Fibroblast of villous mesenchyme (primary cell): ENCODE measurements at regions not wholly inside any gene's neighbourhood (a gene's known extent, or its start where the extent isn't known, plus 50 kb on each side); places are given as distances from the start of the nearest gene placed in this dataset.

Source experiments
- DNase-seq: peaks from one replicate; pipeline ENCODE4 v3.0.0-alpha.2; 2010; ENCODE audit warnings: low read depth
- H3K4me3 ChIP-seq: 2 replicates; pipeline ENCODE4 v1.5.1; 2011; ENCODE audit warnings: low read depth, mild to moderate bottlenecking, low read length
- TF ChIP-seq, protein P1 (sequence below): IDR thresholded peaks from 2 replicates; pipeline ENCODE4 v1.5.1; 2012; ENCODE audit warnings: low read depth, mild to moderate bottlenecking, low read length; ENCODE audit not compliant: insufficient read depth

DNA sequence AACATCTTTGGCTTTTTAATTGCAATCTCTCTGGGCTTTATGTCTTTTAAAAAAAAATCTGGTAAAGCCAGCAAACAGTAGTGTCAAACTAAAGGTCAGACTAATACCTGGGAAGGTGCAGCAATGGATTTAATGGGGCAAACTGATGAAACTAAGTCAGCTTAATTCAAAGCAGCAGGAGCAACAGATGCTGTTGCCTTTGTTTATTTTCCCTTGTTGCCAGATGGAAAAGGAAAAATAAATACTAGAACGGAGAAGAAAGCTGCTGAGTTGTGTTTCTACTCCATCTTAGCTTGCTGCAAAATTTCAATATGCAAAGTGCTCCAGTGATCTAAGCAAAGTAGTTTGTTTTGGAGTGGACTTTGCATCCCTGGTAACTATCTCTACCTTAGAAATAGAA lies 1097.8 kb downstream of the PCDH17 start:
- H3K4me3 ChIP-seq, result no peak overlapping the region
- no peak for DNase-seq
- TF ChIP-seq, protein P1, sequence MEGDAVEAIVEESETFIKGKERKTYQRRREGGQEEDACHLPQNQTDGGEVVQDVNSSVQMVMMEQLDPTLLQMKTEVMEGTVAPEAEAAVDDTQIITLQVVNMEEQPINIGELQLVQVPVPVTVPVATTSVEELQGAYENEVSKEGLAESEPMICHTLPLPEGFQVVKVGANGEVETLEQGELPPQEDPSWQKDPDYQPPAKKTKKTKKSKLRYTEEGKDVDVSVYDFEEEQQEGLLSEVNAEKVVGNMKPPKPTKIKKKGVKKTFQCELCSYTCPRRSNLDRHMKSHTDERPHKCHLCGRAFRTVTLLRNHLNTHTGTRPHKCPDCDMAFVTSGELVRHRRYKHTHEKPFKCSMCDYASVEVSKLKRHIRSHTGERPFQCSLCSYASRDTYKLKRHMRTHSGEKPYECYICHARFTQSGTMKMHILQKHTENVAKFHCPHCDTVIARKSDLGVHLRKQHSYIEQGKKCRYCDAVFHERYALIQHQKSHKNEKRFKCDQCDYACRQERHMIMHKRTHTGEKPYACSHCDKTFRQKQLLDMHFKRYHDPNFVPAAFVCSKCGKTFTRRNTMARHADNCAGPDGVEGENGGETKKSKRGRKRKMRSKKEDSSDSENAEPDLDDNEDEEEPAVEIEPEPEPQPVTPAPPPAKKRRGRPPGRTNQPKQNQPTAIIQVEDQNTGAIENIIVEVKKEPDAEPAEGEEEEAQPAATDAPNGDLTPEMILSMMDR, result no peak

DNA sequence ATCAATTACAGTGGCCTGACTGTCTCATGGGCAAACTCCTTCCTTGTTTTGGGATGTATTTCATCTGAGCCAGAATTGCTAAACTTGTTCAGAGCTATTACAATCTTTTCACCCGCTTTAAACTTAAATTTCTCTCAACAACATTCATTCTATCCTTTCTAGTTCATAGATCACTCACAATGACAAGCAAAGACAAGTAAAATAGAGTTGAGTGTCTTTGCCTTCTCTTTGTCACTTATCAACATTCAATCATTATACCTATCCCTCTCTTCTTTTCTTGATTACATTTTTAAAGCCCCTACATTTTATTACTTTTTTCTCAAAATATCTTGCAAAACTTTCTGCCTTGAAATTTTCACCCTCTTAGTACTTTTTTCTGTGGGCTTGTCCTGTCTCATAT lies 1113.1 kb downstream of the PCDH17 start:
- DNase-seq, result no peak
- H3K4me3 ChIP-seq, result no peak overlapping the region
- TF ChIP-seq, protein P1, result no peak

DNA sequence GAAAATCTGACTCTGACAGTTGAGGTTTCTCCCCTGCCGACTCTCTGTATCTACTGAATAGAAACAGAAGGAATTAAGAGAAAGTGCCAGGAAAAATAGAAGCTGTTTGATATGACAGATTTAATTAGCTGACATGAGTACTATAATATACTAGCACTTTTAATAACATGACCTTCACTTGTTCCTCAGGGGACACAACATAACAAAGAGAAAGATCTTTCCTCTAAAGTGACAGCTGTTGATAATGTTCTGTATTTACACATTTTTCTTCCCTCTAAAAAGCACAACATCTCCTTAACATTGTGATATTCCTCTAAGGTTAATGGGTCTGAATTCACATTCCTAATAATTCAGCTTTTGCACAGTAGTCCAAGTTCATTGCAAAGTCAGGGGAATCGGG lies 1136.0 kb downstream of the PCDH17 start:
- no peak overlapping the region for H3K4me3 ChIP-seq
- TF ChIP-seq, protein P1, result no peak
- DNase-seq, result no peak

DNA sequence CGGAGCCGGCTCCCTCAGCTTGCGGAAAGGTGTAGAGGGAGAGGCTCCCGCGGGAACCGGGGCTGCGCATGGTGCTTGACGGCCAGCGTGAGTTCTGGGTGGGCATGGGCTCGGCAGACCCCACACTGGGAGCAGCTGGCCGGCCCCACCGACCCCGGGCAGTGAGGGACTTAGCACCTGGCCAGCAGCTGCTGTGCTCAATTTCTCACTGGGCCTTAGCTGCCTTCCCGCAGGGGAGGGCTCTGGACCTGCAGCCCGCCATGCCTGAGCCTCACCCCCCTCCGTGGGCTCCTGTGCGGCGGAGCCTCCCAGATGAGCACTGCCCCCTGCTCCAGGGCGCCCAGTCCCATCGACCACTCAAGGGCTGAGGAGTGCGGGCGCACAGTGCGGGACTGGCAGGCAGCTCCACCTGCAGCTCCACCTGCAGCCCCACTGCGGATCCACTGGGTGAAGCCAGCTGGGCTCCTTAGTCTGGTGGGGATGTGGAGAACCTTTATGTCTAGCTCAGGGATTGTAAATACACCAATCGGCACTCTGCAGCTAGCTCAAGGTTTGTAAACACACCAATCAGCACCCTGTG lies 1141.8 kb downstream of the PCDH17 start:
- no peak overlapping the region for H3K4me3 ChIP-seq
- TF ChIP-seq, protein P1, result no peak
- DNase-seq, result no peak

DNA sequence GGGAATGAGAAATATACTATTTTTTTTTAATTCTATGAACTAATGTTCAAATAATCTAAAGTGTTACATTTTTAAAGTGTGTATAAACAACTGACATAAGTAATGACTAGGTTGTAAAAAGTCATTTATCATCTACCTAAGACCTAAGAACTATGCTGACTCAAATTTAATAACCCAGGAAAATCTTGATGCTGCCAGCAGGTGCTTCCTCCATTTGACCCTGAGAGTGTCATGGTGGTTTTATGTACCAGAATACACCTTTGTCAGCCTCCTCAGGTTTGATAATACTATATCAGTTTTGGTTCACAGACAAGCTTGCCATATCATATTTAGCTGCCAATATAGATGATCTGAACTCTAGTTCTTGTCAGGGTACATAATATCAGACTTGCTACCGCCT lies 1151.2 kb downstream of the PCDH17 start:
- DNase-seq, result no peak
- TF ChIP-seq, protein P1, result no peak
- H3K4me3 ChIP-seq, result no peak overlapping the region

DNA sequence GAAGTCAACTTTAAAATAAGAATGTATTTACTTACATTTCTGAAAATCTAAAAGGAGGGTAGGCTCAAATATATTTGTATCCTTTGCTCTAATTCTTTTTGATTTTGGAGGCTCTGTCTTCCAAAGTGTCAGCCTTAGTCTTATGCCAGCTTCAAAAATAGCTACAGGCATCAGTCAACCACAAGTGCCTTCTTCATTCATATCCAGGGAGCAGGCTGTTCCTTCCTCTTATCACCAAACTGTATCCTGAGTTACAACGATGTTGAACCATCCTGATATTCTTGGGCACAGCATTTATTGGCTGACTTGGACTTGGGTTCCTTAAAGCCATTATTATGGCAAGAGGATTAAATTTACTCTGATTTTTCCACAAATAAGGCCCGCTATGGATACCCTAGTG lies 1161.3 kb downstream of the PCDH17 start:
- TF ChIP-seq, protein P1, result no peak
- DNase-seq, result no peak
- H3K4me3 ChIP-seq, result no peak overlapping the region

DNA sequence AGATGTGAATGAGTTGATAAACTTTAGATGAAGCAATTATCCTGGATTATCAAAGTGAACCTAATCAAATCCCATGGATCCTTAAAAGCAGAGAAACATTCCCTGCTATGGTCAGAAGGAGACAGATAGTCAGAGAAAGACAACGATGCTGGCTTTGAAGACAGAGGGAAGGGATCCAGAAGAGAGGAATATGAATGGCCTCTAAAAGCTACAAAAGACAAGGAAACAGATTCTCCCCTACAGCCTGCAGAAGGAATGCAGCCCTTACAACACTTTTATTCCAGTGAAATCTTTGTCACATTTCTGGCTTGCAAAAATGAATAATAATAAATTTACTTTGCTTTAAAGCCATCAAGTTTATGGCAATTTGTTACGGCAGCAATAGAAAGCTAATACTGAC lies 1164.2 kb downstream of the PCDH17 start:
- TF ChIP-seq, protein P1, result no peak
- no peak overlapping the region for H3K4me3 ChIP-seq
- DNase-seq, result no peak
